Fibroblast of lung (primary cell): ENCODE measurements at regions not wholly inside any gene's neighbourhood (a gene's known extent, or its start where the extent isn't known, plus 50 kb on each side); places are given as distances from the start of the nearest gene placed in this dataset.
"Not testable (repeated sequence)": the region's sequence is repeated elsewhere in the genome, so short reads cannot be mapped to it uniquely, and the experiment has no call there.

ENCODE experiments used
- EZH2 ChIP-seq: IDR thresholded peaks from 2 replicates; pipeline ENCODE4 v1.5.1; 2012; ENCODE audit warnings: low read length, control low read depth, mild to moderate bottlenecking; ENCODE audit errors: missing control alignments
- TF ChIP-seq, protein P1 (sequence below), 2 donors: IDR thresholded peaks in 1 of 2; conservative IDR thresholded peaks in 1 of 2; 1 replicate in 1 of 2; 2 replicates in 1 of 2; pipeline ENCODE4 v1.5.1; 2011 to 2012; ENCODE audit warnings: low read length in 2 of 2, control low read depth in 1 of 2, inconsistent platforms in 1 of 2, low read depth in 1 of 2, mild to moderate bottlenecking in 1 of 2

DNA sequence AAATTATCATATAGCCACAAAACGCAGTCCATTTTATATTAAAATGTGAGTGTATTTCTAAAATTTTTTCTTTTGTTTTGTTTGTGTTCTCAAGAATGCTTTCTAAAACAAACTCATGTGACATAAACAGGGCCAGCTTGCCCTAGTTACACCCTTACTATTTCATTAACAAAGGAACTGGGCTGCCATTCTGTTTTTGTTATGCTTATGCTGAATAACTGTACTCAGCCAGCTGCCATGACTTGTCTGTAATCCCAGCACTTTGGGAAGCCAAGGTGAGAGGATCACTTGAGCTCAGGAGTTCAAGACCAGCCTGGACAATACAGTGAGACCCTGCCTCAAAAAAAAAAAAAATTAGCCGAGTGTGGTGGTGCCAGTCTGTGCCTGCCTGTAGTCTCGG, 66.0 kb upstream of the TMED7 start:
- TF ChIP-seq, protein P1, sequence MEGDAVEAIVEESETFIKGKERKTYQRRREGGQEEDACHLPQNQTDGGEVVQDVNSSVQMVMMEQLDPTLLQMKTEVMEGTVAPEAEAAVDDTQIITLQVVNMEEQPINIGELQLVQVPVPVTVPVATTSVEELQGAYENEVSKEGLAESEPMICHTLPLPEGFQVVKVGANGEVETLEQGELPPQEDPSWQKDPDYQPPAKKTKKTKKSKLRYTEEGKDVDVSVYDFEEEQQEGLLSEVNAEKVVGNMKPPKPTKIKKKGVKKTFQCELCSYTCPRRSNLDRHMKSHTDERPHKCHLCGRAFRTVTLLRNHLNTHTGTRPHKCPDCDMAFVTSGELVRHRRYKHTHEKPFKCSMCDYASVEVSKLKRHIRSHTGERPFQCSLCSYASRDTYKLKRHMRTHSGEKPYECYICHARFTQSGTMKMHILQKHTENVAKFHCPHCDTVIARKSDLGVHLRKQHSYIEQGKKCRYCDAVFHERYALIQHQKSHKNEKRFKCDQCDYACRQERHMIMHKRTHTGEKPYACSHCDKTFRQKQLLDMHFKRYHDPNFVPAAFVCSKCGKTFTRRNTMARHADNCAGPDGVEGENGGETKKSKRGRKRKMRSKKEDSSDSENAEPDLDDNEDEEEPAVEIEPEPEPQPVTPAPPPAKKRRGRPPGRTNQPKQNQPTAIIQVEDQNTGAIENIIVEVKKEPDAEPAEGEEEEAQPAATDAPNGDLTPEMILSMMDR (conservative IDR thresholded peaks at IDR 0.05 in 1 of 2, IDR thresholded peaks at IDR 0.05 in 1 of 2; ENCODE audit: low read depth in 1 of 2, low read length in 2 of 2) = not testable (repeated sequence)
- TF ChIP-seq EZH2 = not testable (repeated sequence)
